GM21529 (cell line): ENCODE measurements at regions not wholly inside any gene's neighbourhood (a gene's known extent, or its start where the extent isn't known, plus 50 kb on each side); places are given as distances from the start of the nearest gene placed in this dataset.

ENCODE experiments used
- ATAC-seq: cut with Tn5 transposase; IDR thresholded peaks from one replicate; pipeline ENCODE4 v1.9.1; 2021; ENCODE audit not compliant: unreplicated experiment

DNA sequence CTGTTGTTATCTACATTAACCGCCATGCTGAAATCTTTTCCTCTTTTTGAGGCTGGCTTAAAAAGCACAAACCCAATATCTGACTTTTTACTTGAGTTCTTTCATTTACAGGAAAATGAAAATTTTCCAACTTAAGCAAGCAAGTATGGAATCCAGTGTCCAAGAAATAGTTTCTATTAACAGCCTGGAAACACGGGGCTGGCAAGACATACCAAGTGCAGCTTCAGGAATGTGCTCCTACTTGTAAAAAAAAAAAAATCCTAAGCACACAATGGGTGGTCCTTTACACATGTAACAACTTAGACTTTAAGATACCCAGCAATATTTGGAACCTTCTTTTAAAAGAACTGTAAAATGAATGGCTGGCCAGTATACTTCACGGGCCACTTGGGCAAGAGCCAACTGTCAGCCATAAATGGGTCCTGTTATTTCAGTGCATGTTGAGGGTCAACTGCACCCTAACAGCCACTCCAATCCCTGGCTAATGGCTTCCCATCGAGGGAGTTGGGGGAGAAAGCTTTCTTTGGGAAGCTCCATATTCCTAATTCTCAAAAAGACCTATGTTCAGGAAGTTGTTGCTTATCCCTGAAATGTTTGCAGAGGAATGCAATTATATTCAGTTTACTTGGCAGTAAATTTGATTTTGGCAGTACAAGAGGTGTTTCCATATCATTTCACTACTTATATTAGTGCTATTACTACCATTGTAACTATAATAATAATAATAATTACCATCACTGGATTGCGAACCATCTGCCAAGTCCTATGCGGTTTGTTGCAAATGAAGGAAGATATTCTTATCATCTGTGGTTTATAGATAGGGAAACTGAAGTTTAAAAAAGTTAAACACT is 236.4 kb upstream of the TMEM72 start:
- no peak for ATAC-seq

DNA sequence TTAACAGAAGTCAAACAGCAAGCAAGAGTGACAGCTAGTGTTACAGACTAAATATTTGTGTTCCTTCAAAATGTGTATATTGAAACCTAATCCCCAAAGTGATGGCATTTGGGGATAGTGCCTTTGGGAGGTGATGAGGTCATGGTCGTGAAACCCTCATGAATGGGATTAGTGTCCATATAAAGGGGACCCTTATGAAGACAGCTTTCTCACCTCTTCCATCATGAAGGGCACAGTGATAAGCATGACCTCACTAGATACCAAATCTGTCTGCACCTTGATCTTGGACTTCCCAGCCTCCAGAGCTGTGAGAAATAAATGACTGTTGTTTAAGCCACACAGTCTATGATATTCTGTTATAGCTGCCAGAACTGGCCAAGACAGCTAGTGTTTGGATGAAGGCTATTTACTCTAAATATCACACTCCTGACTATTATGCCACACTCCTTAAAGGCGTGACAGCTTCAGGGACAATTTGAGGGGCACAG is 235.7 kb upstream of the TMEM72 start:
- ATAC-seq = no peak

DNA sequence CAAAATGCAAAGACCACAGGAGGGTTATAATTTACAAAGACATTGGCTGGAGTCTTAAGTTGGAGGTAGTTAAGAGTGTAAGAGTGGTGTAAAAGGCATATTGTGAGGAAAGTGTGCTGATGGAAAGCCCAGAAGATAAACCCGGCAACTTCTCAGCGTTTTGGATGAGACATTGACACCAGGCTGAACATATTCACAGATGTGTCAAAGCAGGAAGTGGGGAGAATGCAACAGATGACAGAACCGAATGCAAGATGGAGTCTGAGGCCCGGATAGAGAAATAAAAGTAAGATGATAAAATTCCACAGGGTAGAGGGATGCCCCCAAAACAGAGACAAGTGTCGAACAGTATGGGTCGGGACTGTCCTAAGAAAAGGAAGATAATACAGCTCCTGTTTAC is 230.4 kb upstream of the TMEM72 start:
- no peak for ATAC-seq

DNA sequence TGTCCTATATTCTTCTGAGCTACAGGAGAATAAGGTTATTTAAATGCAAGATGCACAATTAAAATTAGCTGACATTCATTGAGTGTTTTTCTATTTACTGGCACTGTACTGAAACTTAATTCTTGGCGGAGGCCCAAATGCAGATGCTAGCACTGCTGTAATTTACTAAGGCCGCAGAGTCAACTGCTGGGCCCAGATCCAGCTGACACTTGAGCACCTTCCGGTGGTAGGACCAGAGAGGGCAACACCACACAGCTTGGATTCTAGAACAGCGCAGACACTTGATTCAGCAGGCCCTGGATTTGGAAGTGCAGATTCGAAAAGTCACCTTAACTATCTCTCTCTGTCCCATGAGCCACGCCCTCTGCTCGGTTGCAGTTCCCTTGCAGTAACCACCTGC is 228.6 kb upstream of the TMEM72 start:
- ATAC-seq = no peak

DNA sequence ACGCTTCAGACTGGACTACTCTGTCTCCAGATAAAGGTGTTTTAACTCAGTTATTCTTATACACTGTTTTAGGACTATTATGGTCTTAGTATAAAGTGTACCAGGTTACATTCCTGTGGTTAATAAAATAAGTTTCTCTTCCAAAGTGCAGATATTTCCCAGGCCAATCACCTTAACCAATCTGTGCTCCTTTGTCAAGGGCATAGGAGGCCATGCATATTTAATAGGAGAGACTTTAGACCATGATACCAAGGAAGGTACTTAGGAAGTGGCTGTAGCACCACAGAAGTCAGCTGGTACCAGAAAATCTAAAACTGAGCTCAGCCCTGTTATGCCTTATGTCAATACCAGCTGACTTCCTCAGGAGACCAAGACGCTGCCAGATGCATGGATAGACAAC is 226.5 kb upstream of the TMEM72 start:
- ATAC-seq = no peak

DNA sequence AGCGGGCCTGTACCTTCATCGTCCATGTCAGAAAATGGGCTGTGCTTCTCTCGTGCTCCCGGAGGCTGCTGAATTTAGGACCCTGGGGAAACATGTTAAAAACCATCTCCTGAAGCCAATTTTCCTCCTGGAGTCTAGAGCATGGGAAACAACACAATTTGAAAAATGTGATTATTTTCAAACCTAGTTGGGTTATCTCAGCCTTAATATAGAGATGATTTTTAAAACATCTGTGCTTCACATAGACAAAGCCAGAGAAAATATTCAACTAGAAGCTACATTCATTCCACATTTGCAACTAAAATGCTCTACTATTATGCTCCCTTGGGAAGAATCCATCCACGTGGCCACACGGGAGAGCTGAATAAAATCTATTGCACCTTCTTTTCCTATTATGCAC is 225.9 kb upstream of the TMEM72 start:
- ATAC-seq = no peak

DNA sequence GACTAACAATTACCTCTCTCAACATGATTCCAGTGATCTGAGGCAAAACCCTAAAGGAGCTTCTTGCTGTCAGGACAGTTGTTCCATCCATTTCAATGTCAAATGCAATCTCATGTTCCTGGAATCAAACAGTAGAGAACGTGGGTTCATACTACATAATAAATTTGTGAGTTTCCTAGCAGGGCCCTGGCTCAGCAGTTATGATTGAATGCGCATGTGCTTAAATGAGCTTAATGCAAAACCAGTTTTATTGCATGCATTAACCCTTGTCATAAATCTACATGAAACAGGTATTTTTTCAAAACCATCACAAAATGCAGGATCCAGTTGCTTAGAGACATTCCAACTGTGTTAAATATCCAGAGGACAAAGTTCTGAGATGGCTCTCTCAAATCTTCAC is 225.4 kb upstream of the TMEM72 start:
- no peak for ATAC-seq

DNA sequence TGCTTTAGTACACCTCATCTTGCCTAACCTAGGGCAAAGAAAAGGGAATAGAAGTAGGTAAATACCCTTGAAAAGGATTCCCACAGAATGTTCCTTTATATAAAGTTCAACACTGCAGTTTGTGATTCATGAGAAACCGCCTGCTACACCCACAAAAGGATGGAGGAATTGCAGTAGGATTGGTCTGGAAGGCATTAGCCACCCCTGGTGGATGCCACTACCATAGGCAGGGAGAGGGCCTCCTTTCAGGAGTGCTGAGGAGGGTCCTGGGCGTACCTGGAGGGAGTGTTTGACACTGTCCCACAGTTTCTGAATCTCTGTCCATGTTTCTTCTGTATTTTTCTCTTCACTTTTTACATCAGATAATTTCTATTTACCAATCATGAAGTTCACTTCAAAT is 221.8 kb upstream of the TMEM72 start:
- no peak for ATAC-seq

DNA sequence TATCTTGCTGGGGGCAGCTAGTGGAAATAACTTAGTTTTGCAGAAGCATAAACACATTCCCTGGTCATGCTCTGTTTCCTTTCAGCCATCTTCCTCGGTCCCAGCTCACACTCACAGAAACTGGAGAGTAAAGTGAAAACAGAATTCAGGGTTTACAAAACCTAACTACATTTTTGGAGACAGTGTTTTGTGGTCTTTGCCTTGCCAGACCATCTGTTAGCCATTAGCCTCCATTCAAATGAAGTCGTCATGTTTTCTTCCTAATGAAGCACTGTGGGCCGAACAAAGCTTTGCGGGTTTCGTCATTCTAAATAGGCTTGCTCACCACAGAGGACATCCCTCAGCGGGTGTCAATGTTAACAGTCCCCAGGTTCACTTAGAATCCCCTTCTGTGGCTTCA is 214.6 kb upstream of the TMEM72 start:
- no peak for ATAC-seq

DNA sequence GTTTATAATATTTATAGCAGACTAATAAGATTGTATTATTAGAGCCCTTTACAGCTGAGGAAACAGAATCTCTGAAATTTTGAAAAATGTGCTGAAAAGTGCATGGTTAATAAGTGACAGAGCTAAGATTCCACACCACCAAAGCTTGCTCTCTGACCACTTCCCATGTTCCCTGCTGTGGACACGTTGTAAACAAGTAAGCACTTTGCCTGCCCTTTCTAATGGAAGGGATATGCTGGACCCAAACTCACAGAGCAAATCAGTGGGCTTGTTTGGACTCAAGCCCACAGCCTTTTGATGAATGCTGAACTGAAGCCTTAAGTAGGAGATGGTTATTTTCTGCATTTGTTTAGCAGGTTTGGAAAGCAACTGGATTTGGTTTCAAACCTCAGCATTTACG is 214.0 kb upstream of the TMEM72 start:
- ATAC-seq = no peak

DNA sequence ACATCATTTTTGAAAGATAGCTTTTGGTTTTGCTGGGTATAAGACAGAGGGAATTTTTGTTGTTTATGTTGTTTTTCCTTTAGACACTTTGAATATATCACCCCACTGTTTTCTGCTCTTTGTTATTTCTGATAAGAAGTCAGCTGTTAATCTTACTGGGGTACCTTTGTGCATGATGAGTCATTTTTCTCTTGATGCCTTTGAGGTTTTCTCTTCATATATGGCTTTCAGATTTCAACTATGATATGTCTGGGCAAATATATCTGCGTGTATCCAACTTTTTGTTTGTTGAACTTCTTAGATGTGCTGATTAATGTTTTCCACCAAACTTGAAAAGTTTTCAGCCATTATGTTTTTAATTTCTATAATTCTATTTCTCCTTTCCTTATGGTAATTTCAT is 208.6 kb upstream of the TMEM72 start:
- no peak for ATAC-seq

DNA sequence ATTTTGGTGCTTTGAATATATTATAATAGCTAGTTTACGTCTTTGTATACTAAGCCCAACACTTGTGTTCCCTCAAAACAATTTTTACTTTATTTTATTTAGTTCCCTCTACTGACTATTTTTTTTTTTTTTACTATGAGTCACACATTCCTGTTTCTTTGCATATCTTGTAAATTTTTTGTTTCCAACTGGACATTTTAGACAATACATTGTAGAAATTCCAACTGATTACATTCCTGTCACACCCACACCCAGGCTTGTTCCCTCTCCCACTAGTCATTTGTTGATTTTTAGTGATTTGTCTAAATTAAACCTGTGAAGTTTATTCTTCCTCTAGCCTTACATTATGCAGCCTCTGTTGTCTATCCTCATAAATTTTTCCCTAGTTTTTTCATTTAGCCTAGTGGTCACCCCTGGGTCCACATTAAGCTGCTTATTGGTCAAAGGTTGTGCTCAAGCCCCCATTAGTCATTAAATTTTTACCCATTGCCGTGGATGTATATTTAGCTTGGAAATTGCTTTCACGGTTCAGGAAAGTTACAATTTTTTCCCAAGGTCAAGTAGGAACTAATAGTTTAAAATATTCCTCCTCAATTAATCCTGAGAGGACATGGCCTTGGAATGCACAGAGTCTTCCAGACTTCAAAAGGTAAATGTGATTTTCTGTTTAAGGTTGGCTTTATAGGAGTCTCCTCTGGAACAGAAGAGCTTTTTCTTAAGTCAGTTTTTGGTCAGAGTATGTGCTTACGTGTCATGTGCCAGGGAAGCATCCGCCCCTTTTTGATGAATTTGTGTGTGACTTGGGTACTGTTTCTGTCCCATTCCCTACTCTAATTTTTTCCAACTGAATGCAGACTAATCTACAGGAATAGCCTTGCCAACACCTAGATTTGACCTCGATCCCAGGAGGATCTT is 207.6 kb upstream of the TMEM72 start:
- ATAC-seq = no peak

DNA sequence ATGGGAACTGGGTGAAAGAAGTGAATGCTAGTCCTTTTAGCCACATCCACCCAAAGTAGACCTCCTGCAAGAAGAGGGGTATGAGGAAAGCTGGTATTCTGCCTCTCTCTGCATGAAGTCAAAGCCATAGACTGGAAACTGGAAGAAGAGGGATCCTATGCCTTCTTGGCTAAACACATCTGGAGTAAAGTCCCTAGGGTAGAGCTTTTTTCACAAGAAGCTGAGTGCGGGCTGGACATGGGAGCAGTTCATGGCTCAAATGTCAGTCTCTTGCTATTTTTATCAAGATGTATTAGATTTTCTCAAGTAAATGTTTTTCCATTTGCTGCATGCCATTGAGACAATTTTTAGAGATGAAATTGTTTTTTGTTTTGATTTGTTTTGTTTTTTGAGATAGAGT is 206.5 kb upstream of the TMEM72 start:
- no peak for ATAC-seq

DNA sequence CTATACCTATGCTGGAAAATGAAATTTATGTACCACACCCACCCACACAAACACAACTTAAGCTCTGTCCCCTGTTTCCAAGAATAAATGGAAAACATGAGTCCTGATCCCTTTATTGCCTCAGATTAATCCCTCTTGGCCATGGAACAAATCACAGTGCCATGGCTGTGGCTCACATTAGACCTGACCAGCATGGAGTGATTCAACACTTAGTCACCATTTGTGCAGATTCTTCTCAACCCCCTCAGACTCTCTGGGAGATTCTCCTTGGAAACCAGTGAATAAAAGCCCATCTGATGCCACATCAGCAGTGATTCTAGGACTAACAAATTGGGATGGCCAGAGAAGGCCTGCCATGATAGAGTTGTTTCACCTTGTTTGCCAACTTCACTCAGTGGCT is 204.4 kb upstream of the TMEM72 start:
- ATAC-seq = no peak

DNA sequence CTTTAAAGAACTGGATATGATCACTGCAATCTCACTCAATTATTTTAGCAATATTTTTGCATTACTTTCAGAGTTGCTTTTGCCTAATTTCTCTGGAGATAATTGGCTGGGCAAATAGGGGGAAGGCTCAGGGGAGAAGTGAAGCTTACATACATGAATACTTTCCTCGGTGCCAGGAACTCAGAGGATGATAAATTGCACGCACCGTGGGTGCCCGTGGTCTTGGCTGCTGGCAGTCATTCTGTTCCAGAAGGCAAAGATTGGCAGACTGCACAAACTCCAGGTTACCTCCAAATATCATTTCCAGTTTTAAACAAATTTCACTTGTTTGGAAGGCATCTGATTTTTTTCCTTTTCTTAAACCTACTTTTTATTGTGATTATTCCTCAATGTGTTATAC is 197.8 kb upstream of the TMEM72 start:
- no peak for ATAC-seq

DNA sequence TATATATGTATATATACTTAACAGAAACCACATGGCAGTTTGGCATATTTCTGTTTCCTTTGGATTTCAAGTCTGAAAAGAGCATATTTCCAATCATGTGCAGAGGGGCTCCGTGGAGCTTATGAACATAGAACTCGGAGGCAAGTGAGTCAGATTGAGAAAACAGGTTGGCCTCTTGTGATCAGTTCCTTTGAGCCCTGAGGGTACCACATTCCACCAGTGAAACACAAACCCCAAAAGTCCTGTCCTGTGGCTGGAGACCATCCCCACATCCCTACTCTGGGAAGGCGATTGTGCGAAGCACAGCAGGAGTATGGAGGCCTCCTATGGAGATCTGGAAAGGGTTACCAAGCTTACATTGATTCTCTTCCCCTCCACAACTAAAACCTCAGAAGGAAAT is 196.7 kb upstream of the TMEM72 start:
- ATAC-seq = no peak

DNA sequence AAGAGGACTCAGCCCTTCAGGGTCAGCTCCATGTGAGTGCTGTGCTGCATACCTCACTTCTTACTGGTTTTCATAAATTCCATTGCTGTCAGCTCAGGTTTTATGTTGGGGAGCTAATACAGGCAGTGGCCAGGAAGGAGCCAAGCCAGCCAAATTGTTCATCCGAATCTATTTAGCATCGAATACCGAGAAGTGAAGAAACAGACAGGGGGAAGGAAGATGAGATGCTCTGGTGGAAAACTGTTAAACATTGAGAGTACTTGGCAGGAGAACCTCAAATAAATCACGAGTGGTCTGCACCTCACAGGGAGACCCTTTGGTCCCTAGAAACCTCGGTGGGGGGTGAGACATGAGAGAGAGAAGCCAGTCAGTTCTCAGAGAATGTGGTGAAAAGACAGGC is 196.0 kb upstream of the TMEM72 start:
- ATAC-seq = no peak

DNA sequence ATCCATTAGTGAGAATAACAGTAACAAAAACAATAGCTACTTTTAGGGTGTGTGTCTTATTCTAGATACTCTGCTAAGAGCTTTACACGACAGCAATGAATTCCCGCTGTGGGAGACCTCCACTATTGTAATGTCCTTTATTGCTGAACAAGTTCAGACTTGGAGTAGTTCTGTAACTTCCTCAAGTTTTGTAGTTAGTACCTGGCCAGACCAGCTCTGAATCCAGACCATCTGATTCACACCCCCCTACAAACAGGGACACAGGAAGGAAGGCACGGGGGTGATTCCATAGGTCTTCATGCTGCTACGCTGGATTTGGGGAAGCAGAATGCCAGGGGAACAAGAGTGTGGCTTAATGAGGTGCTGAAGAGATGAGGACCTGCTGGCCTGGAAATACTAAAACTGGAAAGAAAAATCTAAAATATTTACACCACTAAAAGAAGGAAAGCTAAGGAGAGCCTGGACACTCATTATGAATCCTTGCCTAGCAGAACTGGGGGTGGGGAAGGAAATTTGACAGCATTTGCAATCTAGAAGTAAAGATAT is 194.6 kb upstream of the TMEM72 start:
- no peak for ATAC-seq

DNA sequence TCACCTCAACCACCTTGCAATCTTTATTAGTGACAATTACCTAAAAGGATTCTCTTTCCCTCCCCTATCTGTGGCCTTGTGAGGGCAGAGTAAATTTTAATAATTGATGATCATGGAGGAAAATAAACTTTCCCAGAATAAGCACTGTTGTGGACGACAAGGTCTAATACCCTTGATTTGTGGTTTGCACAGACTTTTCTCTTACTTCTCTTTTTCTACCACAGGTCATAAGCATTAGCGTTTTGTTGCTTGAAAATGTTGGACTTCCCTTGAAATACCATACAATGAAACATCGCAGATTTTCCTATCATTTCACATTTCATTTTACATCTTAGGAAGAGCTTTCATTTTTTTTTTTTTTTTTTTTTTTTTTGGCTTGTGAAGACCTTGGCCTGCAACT is 188.1 kb upstream of the TMEM72 start:
- no peak for ATAC-seq

DNA sequence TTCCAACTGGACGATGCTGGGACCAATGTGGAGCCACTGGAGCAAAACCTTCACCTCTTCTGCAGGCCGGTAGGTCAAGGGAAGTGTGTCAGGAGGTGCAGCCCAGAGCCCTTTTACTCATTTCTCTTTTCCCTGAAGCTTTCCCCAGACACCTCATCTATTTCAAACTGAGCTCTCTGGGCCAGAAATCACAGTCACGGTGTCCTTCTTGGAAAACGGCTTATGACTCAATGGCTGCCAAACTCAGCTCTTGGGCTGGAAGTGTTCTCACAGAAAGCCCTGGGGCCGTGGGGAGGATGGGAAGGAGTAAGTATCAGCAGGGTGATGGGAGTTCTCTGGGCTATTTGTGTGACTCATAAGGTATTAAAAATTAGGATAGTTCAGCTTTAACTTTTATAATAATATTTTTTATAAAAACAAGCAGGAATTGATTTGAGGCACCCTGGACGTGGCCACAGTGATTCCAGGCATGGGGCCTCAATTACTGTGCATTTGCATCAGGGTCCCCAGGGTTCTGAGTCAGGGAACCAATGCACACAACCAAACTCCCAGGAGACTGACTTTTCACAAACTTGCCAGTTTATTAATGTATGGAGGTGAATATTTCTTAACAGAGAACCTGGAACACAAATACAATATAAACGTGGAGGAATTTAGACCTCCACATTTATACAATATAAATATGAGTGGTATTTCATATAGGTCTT is 187.4 kb upstream of the TMEM72 start:
- no peak for ATAC-seq
